ENCODE measurements at regions not wholly inside any gene's neighbourhood (a gene's known extent, or its start where the extent isn't known, plus 50 kb on each side); places are given as distances from the start of the nearest gene placed in this dataset.

GRCh38 chrX:93598076-93598475, 75.3 kb downstream of the NAP1L3 start:
- no peak for TF ChIP-seq CTCF (conservative IDR thresholded peaks at IDR 0.05)
- no peak for TF ChIP-seq ZFX (IDR thresholded peaks at IDR 0.05)
- no peak overlapping the region for H3K27ac ChIP-seq

GRCh38 chrX:93594780-93595179, 78.6 kb downstream of the NAP1L3 start:
- TF ChIP-seq ZFX (IDR thresholded peaks at IDR 0.05) (no peak), CTCF (conservative IDR thresholded peaks at IDR 0.05) (no peak)
- no peak overlapping the region for H3K27ac ChIP-seq

- TF ChIP-seq CTCF (conservative IDR thresholded peaks at IDR 0.05): no peak
- TF ChIP-seq ZFX (IDR thresholded peaks at IDR 0.05): no peak
Measured at GRCh38 chrX:93593966-93594365, 79.4 kb downstream of the NAP1L3 start.

GRCh38 chrX:93591398-93591797, 82.0 kb downstream of the NAP1L3 start:
- no peak overlapping the region for H3K27ac ChIP-seq
- TF ChIP-seq ZFX (IDR thresholded peaks at IDR 0.05) (no peak), CTCF (conservative IDR thresholded peaks at IDR 0.05) (peak; percentile 35)

More at GRCh38 chrX:93593966-93594365, 79.4 kb downstream of the NAP1L3 start:
- H3K27ac ChIP-seq: no peak overlapping the region

- H3K27ac ChIP-seq: no peak overlapping the region
- no peak for TF ChIP-seq CTCF (conservative IDR thresholded peaks at IDR 0.05)
- TF ChIP-seq ZFX (IDR thresholded peaks at IDR 0.05): no peak
Measured at GRCh38 chrX:93585661-93586060, 87.7 kb downstream of the NAP1L3 start.

- no peak overlapping the region for H3K27ac ChIP-seq
- TF ChIP-seq CTCF (conservative IDR thresholded peaks at IDR 0.05) (no peak), ZFX (IDR thresholded peaks at IDR 0.05) (no peak)
Measured at GRCh38 chrX:93580634-93581033, 92.7 kb downstream of the NAP1L3 start.

GRCh38 chrX:93538575-93538974, 134.8 kb downstream of the NAP1L3 start:
- peak; percentile 61 for TF ChIP-seq CTCF (conservative IDR thresholded peaks at IDR 0.05)
- TF ChIP-seq ZFX (IDR thresholded peaks at IDR 0.05): no peak
- no peak overlapping the region for H3K27ac ChIP-seq

All from C4-2B (cell line).